ENCODE measurements at regions not wholly inside any gene's neighbourhood (a gene's known extent, or its start where the extent isn't known, plus 50 kb on each side); places are given as distances from the start of the nearest gene placed in this dataset.

GRCh38 chr18:29501952-29502351 is 1325.0 kb upstream of the CDH2 start:
- DNase-seq, result no peak
- intact Hi-C loops (cut with DNase I), result no loop called here
- ATAC-seq (ENCODE audit: poor library complexity), result no peak

GRCh38 chr18:29496152-29496680 is 1319.3 kb upstream of the CDH2 start:
- no peak for DNase-seq
- no peak for ATAC-seq (ENCODE audit: poor library complexity)
- intact Hi-C loops (cut with DNase I), result no loop called here

- DNase-seq (no peak), ATAC-seq (ENCODE audit: poor library complexity) (no peak)
- intact Hi-C loops (cut with DNase I), result no loop called here
Observed at GRCh38 chr18:29494371-29494770, 1317.4 kb upstream of the CDH2 start.

GRCh38 chr18:29491907-29492306 is 1315.0 kb upstream of the CDH2 start:
- no peak for ATAC-seq (ENCODE audit: poor library complexity)
- intact Hi-C loops (cut with DNase I), result no loop called here
- DNase-seq, result no peak

- DNase-seq (no peak), ATAC-seq (ENCODE audit: poor library complexity) (no peak)
- intact Hi-C loops (cut with DNase I), result no loop called here
Observed at GRCh38 chr18:29488617-29489016, 1311.7 kb upstream of the CDH2 start.

GRCh38 chr18:29465526-29465925 is 1288.6 kb upstream of the CDH2 start:
- intact Hi-C loops (cut with DNase I), result no loop called here
- no peak for DNase-seq
- no peak for ATAC-seq (ENCODE audit: poor library complexity)

GRCh38 chr18:29459972-29460371 is 1283.0 kb upstream of the CDH2 start:
- ATAC-seq (ENCODE audit: poor library complexity), result no peak
- intact Hi-C loops (cut with DNase I), result no loop called here

GRCh38 chr18:29457316-29457889 is 1280.5 kb upstream of the CDH2 start:
- ATAC-seq (ENCODE audit: poor library complexity), result no peak
- intact Hi-C loops (cut with DNase I), result no loop called here
- DNase-seq, result no peak

More at GRCh38 chr18:29459972-29460371, 1283.0 kb upstream of the CDH2 start:
- DNase-seq, result no peak

- intact Hi-C loops (cut with DNase I), result no loop called here
- DNase-seq, result no peak
- ATAC-seq (ENCODE audit: poor library complexity), result no peak
Observed at GRCh38 chr18:29449424-29449823, 1272.5 kb upstream of the CDH2 start.

- ATAC-seq (ENCODE audit: poor library complexity) (no peak), DNase-seq (no peak)
- intact Hi-C loops (cut with DNase I), result no loop called here
Observed at GRCh38 chr18:29439398-29439797, 1262.5 kb upstream of the CDH2 start.

- no peak for ATAC-seq (ENCODE audit: poor library complexity)
- intact Hi-C loops (cut with DNase I), result no loop called here
- no peak for DNase-seq
Observed at GRCh38 chr18:29436459-29436858, 1259.5 kb upstream of the CDH2 start.

- intact Hi-C loops (cut with DNase I), result no loop called here
- no peak for ATAC-seq (ENCODE audit: poor library complexity)
Observed at GRCh38 chr18:29434650-29435049, 1257.7 kb upstream of the CDH2 start.

GRCh38 chr18:29430416-29430815 is 1253.5 kb upstream of the CDH2 start:
- intact Hi-C loops (cut with DNase I), result no loop called here
- DNase-seq (no peak), ATAC-seq (ENCODE audit: poor library complexity) (no peak)

More at GRCh38 chr18:29434650-29435049, 1257.7 kb upstream of the CDH2 start:
- DNase-seq, result no peak

GRCh38 chr18:29418136-29418535 is 1241.2 kb upstream of the CDH2 start:
- ATAC-seq (ENCODE audit: poor library complexity) (no peak), DNase-seq (no peak)
- intact Hi-C loops (cut with DNase I), result no loop called here

- intact Hi-C loops (cut with DNase I), result no loop called here
- ATAC-seq (ENCODE audit: poor library complexity) (no peak), DNase-seq (no peak)
Observed at GRCh38 chr18:29406996-29407395, 1230.1 kb upstream of the CDH2 start.

GRCh38 chr18:29397536-29397935 is 1220.6 kb upstream of the CDH2 start:
- intact Hi-C loops (cut with DNase I), result no loop called here
- DNase-seq (no peak), ATAC-seq (ENCODE audit: poor library complexity) (no peak)

GRCh38 chr18:29383311-29384273 is 1206.7 kb upstream of the CDH2 start:
- intact Hi-C loops (cut with DNase I), result no loop called here
- DNase-seq, result no peak
- ATAC-seq (ENCODE audit: poor library complexity), result no peak

GRCh38 chr18:29378651-29379136 is 1201.8 kb upstream of the CDH2 start:
- intact Hi-C loops (cut with DNase I), result no loop called here
- ATAC-seq (ENCODE audit: poor library complexity), result no peak

GRCh38 chr18:29377346-29377745 is 1200.4 kb upstream of the CDH2 start:
- no peak for DNase-seq
- ATAC-seq (ENCODE audit: poor library complexity), result no peak
- intact Hi-C loops (cut with DNase I), result no loop called here

More at GRCh38 chr18:29378651-29379136, 1201.8 kb upstream of the CDH2 start:
- no peak for DNase-seq

- ATAC-seq (ENCODE audit: poor library complexity), result no peak
- intact Hi-C loops (cut with DNase I), result no loop called here
- no peak for DNase-seq
Observed at GRCh38 chr18:29373000-29373399, 1196.1 kb upstream of the CDH2 start.

Data from Right ventricle myocardium superior (tissue), 1 donor.